ENCODE measurements at regions not wholly inside any gene's neighbourhood (a gene's known extent, or its start where the extent isn't known, plus 50 kb on each side); places are given as distances from the start of the nearest gene placed in this dataset.

DNA sequence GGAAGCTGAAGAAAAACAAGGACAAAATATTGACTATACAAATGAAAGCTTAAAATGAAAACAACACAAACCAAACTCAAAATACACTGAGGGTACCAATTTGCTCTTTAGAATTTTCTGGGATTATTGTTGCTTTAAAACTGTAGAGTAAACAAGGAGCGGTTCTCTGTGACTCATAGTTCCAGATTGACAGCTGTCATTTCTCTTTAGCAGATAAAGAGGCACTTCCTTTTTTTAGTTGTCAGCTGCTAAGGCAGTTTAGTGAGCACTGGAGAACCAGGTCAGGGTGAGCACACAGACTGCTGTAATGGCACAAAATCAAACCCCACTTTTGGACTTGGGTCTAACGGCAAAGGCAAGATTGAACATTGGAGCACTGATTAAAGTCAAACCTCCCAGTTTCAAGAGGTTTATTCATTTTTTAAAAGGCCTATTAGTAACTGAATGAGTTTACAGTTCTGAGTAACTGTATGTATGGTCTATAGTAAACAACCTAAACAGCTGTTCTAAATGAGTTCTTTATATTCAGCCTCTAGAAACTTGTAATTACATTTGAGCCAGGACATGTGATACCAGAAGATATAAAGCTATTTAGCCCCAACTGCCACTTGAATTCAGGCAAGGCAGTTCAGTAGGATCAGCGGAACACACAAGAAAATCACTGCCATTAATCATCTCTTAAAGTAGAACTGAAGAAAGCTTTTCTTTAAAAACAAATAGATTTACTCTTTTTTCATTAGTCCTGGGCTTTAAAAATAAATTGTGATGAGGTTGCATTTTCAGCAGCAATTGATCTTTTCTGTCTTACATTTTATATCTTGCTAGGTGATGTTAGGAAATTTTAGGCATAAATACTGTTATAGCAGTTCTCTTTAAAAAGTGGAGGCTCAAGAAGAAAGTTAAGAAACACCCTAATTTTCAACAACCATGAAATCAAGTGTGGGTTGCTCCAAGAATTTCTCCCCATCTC, 71.7 kb upstream of the PRICKLE1 start:
- H3K9me3 ChIP-seq, result no peaks in the 10 kb centered on the region
- intact Hi-C loops (cut with DNase I), result no loop called here
- DNase-seq, result no peak
- H3K36me3 ChIP-seq, result no peaks in the 10 kb centered on the region
- 35 to 53% methylated on average over 3 of the region's 3 CpGs for WGBS, 2 donors
- H3K4me1 ChIP-seq, result no peaks in the 10 kb centered on the region
- no peak overlapping the region for H3K27ac ChIP-seq
- TF ChIP-seq POLR2A (IDR thresholded peaks at IDR 0.05) (no peak), EP300 (IDR thresholded peaks at IDR 0.05) (no peak), POLR2AphosphoS5 (IDR thresholded peaks at IDR 0.05) (no peak)
- TF ChIP-seq, protein P1, sequence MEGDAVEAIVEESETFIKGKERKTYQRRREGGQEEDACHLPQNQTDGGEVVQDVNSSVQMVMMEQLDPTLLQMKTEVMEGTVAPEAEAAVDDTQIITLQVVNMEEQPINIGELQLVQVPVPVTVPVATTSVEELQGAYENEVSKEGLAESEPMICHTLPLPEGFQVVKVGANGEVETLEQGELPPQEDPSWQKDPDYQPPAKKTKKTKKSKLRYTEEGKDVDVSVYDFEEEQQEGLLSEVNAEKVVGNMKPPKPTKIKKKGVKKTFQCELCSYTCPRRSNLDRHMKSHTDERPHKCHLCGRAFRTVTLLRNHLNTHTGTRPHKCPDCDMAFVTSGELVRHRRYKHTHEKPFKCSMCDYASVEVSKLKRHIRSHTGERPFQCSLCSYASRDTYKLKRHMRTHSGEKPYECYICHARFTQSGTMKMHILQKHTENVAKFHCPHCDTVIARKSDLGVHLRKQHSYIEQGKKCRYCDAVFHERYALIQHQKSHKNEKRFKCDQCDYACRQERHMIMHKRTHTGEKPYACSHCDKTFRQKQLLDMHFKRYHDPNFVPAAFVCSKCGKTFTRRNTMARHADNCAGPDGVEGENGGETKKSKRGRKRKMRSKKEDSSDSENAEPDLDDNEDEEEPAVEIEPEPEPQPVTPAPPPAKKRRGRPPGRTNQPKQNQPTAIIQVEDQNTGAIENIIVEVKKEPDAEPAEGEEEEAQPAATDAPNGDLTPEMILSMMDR (IDR thresholded peaks at IDR 0.05), result no peak
- no peaks in the 10 kb centered on the region for H3K27me3 ChIP-seq
- no peak overlapping the region for H3K4me3 ChIP-seq

DNA sequence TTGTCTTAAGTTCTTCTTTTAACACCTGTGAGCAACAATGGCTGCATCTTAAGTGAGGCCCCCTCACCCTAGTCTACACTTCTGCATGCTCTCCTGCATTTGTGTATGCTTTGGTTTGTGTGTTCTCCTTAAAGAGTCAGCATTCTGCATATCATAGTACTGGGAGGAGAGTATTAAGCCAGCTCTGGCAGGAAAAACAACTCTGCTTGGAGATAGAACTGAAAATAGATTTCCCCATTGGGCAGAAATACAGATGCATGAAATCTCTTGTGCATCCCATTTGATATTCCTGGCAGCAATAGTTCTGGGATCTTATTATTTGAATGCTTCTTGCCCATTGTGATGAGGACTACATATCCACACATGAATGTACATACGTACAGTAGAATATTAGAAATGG, 70.6 kb upstream of the PRICKLE1 start:
- intact Hi-C loops (cut with DNase I), result no loop called here
- H3K27me3 ChIP-seq, result no peaks in the 10 kb centered on the region
- no peak overlapping the region for H3K27ac ChIP-seq
- H3K36me3 ChIP-seq, result no peaks in the 10 kb centered on the region
- H3K9me3 ChIP-seq, result no peaks in the 10 kb centered on the region
- no peak overlapping the region for H3K4me3 ChIP-seq
- 89 to 92% methylated on average over 1 of the region's 1 CpG for WGBS, 2 donors
- DNase-seq, result no peak
- no peaks in the 10 kb centered on the region for H3K4me1 ChIP-seq
- TF ChIP-seq EP300 (IDR thresholded peaks at IDR 0.05) (no peak), POLR2AphosphoS5 (IDR thresholded peaks at IDR 0.05) (no peak), POLR2A (IDR thresholded peaks at IDR 0.05) (no peak)
- TF ChIP-seq, protein P1 (IDR thresholded peaks at IDR 0.05), result no peak

- no peak for DNase-seq
- H3K27ac ChIP-seq, result no peak overlapping the region
- WGBS, 2 donors, result 49 to 74% methylated on average over 5 of the region's 5 CpGs
- intact Hi-C loops (cut with DNase I), result no loop called here
- TF ChIP-seq POLR2A (IDR thresholded peaks at IDR 0.05) (no peak), EP300 (IDR thresholded peaks at IDR 0.05) (no peak), POLR2AphosphoS5 (IDR thresholded peaks at IDR 0.05) (no peak)
- TF ChIP-seq, protein P1 (IDR thresholded peaks at IDR 0.05), result no peak
- no peaks in the 10 kb centered on the region for H3K4me1 ChIP-seq
- H3K4me3 ChIP-seq, result no peak overlapping the region
- no peaks in the 10 kb centered on the region for H3K27me3 ChIP-seq
- H3K36me3 ChIP-seq, result no peaks in the 10 kb centered on the region
- no peaks in the 10 kb centered on the region for H3K9me3 ChIP-seq
These were observed 62.5 kb upstream of the PRICKLE1 start for GRCh38 chr12:42652048-42652447.

DNA sequence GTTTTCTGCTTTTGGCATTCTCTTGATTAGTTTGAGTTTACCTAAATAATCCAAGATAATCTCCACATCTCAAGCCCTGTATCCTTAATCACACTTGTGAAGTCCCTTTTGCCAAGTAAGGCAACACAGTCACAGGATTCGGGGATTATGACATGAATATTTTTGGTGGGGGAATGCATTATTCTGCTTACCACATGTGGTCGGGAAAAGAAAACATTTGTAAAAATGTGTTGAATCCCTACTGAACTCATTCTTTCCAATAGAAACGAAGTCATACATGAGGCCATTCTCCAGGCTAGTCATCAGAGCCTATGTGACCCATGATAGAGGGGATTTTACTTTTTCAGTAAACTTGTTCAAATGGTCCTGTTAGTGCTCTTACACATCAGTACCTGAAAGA, 58.5 kb upstream of the PRICKLE1 start:
- Histone ChIP-seq H3K4me1 (no peaks in the 10 kb centered on the region), H3K27me3 (no peaks in the 10 kb centered on the region), H3K36me3 (no peaks in the 10 kb centered on the region), H3K9me3 (no peaks in the 10 kb centered on the region), H3K27ac (no peak overlapping the region), H3K4me3 (no peak overlapping the region)
- intact Hi-C loops (cut with DNase I), result no loop called here
- no peak for TF ChIP-seq EP300 (IDR thresholded peaks at IDR 0.05)
- TF ChIP-seq POLR2A (IDR thresholded peaks at IDR 0.05), result no peak
- no peak for TF ChIP-seq POLR2AphosphoS5 (IDR thresholded peaks at IDR 0.05)
- 55 to 82% methylated on average over 3 of the region's 3 CpGs for WGBS, 2 donors
- DNase-seq, result no peak

DNA sequence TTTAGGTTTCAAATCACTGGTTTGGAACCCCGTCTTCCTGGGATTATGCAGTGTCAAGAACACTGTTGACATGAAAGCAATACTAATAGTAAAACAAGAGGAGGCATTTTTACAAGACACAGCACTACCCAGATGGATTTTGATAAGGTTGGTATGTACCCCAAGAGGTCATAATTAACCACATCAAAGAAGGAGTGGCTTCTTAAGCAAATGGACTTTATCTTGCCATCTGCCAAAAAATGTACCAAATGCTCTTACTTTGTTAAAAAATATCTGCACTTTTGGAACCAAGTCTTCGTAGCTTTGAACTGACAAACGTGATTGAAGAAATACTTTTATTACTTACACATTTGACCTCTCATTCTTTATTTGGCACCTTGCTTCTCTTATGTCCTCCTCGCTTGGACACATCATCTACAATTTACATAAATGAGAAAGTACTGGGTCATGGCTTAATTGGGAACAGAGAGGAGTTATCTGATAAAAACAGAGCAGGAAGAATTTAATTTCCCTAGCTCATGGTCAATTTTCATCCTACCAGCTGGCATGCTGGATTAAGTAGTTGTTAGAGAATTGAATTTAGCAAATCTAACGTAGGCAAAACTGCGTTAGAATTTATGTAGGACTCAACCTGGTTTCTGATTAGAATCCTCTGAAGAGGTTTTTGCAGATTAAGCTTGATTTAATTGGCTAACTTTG, 54.5 kb upstream of the PRICKLE1 start:
- H3K4me1 ChIP-seq, result peaks cover 0 to 3% (median 0%) of the 10 kb centered on the region in 4 donors
- no peak overlapping the region for H3K27ac ChIP-seq
- H3K36me3 ChIP-seq, result no peaks in the 10 kb centered on the region
- no peaks in the 10 kb centered on the region for H3K27me3 ChIP-seq
- TF ChIP-seq POLR2AphosphoS5 (IDR thresholded peaks at IDR 0.05) (no peak), POLR2A (IDR thresholded peaks at IDR 0.05) (no peak), EP300 (IDR thresholded peaks at IDR 0.05) (no peak)
- TF ChIP-seq, protein P1 (IDR thresholded peaks at IDR 0.05), result no peak
- H3K4me3 ChIP-seq, result no peak overlapping the region
- intact Hi-C loops (cut with DNase I), result no loop called here
- 60 to 82% methylated on average over 6 of the region's 6 CpGs for WGBS, 2 donors
- no peaks in the 10 kb centered on the region for H3K9me3 ChIP-seq
- no peak for DNase-seq
